Tibial artery (tissue), 4 donors: ENCODE measurements at regions not wholly inside any gene's neighbourhood (a gene's known extent, or its start where the extent isn't known, plus 50 kb on each side); places are given as distances from the start of the nearest gene placed in this dataset.

ENCODE experiments used
- DNase-seq, 2 donors: peaks; one replicate each; pipeline ENCODE4 v3.0.0-alpha.2; 2019
- H3K27ac ChIP-seq, 2 donors: fragments of 200-600 bp; sonication (generic) in 1 of 2; 1 replicate in 1 of 2; 2 replicates in 1 of 2; pipeline ENCODE4 v1.5.1; 2018 to 2019; ENCODE audit warnings: mild to moderate bottlenecking in 1 of 2
- H3K27me3 ChIP-seq, 2 donors: fragments of 200-600 bp; sonication (generic) in 1 of 2; one replicate each; pipeline versions ENCODE4 v1.5.1 to v1.6.0; 2016 to 2019
- H3K36me3 ChIP-seq, 3 donors: fragments of 200-600 bp; sonication (generic) in 2 of 3; one replicate each; pipeline ENCODE4 v1.5.1; 2016 to 2019; ENCODE audit warnings: mild to moderate bottlenecking in 2 of 3
- H3K4me1 ChIP-seq, 4 donors: fragments of 200-600 bp; sonication (generic) in 2 of 4; 1 replicate in 3 of 4; 2 replicates in 1 of 4; pipeline ENCODE4 v1.5.1; 2016 to 2019
- H3K4me3 ChIP-seq, 2 donors: fragments of 200-600 bp; sonication (generic) in 1 of 2; 1 replicate in 1 of 2; 2 replicates in 1 of 2; pipeline ENCODE4 v1.5.1; 2018 to 2019; ENCODE audit warnings: mild to moderate bottlenecking in 2 of 2
- H3K9me3 ChIP-seq, 3 donors: fragments of 200-600 bp; sonication (generic) in 1 of 3; one replicate each; pipeline ENCODE4 v1.5.1; 2016 to 2019
- CTCF ChIP-seq, 2 experiments: fragments of 200-600 bp in 1 of 2; fragments of 450-650 bp in 1 of 2; IDR thresholded peaks; one replicate each; pipeline ENCODE4 v1.5.1; 2017 to 2019; ENCODE audit warnings: antibody characterized with exemption in 2 of 2, mild to moderate bottlenecking in 1 of 2, moderate library complexity in 1 of 2
- intact Hi-C: fragments of 100-400 bp; cut with DNase I; formaldehyde crosslinking; loops from one replicate; pipeline ENCODE4 v1.15.0; 2023; ENCODE audit warnings: low total_unique reads

- Histone ChIP-seq H3K27ac (no peak overlapping the region), H3K36me3 (no peaks in the 10 kb centered on the region), H3K9me3 (no peaks in the 10 kb centered on the region), H3K4me3 (no peak overlapping the region), H3K4me1 (no peaks in the 10 kb centered on the region), H3K27me3 (no peaks in the 10 kb centered on the region)
- DNase-seq, result no peak
- TF ChIP-seq CTCF (IDR thresholded peaks at IDR 0.05), result no peak
- intact Hi-C loops, result no loop called here
These were observed 764.9 kb upstream of the FANCL start for GRCh38 chr2:59005836-59006615.

GRCh38 chr2:59004621-59005020, 763.5 kb upstream of the FANCL start:
- intact Hi-C loops, result no loop called here
- H3K27me3 ChIP-seq, result no peaks in the 10 kb centered on the region
- no peaks in the 10 kb centered on the region for H3K9me3 ChIP-seq
- H3K27ac ChIP-seq, result no peak overlapping the region
- no peak for TF ChIP-seq CTCF (IDR thresholded peaks at IDR 0.05)
- no peak overlapping the region for H3K4me3 ChIP-seq
- no peak for DNase-seq
- no peaks in the 10 kb centered on the region for H3K36me3 ChIP-seq
- no peaks in the 10 kb centered on the region for H3K4me1 ChIP-seq

- intact Hi-C loops, result no loop called here
- no peaks in the 10 kb centered on the region for H3K4me1 ChIP-seq
- H3K36me3 ChIP-seq, result no peaks in the 10 kb centered on the region
- H3K4me3 ChIP-seq, result no peak overlapping the region
- TF ChIP-seq CTCF (IDR thresholded peaks at IDR 0.05), result no peak
- no peaks in the 10 kb centered on the region for H3K9me3 ChIP-seq
- DNase-seq, result no peak
- H3K27me3 ChIP-seq, result no peaks in the 10 kb centered on the region
- H3K27ac ChIP-seq, result no peak overlapping the region
These were observed 759.7 kb upstream of the FANCL start for GRCh38 chr2:59000796-59001195.

- intact Hi-C loops, result no loop called here
- TF ChIP-seq CTCF (IDR thresholded peaks at IDR 0.05), result no peak
- Histone ChIP-seq H3K36me3 (no peaks in the 10 kb centered on the region), H3K9me3 (no peaks in the 10 kb centered on the region), H3K27ac (no peak overlapping the region), H3K4me1 (no peaks in the 10 kb centered on the region), H3K4me3 (no peak overlapping the region), H3K27me3 (no peaks in the 10 kb centered on the region)
- no peak for DNase-seq
These were observed 751.1 kb upstream of the FANCL start for GRCh38 chr2:58992062-58992706.

GRCh38 chr2:58991357-58991756, 750.2 kb upstream of the FANCL start:
- Histone ChIP-seq H3K27me3 (no peaks in the 10 kb centered on the region), H3K4me3 (no peak overlapping the region), H3K4me1 (no peaks in the 10 kb centered on the region), H3K27ac (no peak overlapping the region), H3K36me3 (no peaks in the 10 kb centered on the region), H3K9me3 (no peaks in the 10 kb centered on the region)
- TF ChIP-seq CTCF (IDR thresholded peaks at IDR 0.05), result no peak
- intact Hi-C loops, result no loop called here
- DNase-seq, result no peak
